Caki2 (cell line): ENCODE measurements at regions not wholly inside any gene's neighbourhood (a gene's known extent, or its start where the extent isn't known, plus 50 kb on each side); places are given as distances from the start of the nearest gene placed in this dataset.
A peak's percentile ranks its signal among the peaks of the same experiment; 100 is the strongest.

Experiments
- DNase-seq: peaks from one replicate; pipeline ENCODE4 v3.0.0-alpha.2; 2015; ENCODE audit warnings: low read depth
- in situ Hi-C: cut with HindIII; loops from 2 replicates; pipeline ENCODE4 v1.10.0; 2016; ENCODE audit warnings: low sequenced_read_pairs, low pct_unique_long_range_greater_than_20kb, mixed read lengths

DNA sequence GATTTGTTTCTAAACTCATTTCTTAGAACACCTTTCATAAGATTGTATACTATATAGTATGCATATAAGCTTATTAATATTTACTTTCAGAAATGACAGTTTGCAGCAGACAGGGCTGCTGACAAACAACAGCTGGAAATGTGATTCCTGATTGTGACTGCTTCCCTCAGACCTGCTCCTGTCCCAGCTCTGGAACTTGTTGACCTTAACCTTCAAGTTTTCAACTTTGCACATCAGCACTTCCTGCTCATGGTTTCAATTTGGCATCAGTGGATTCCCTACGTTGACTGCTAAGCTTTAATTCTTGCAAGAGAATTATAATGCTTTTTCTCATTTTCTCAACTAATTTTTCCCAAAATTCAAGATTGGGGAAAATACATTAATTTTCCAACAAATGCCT lies 459.2 kb upstream of the ACVR2A start:
- in situ Hi-C loops: no loop called here

GRCh38 chr2:147384659-147385058 lies 460.2 kb upstream of the ACVR2A start:
- in situ Hi-C loops: no loop called here
- DNase-seq: no peak

More for the DNA sequence above, 459.2 kb upstream of the ACVR2A start:
- no peak for DNase-seq

DNA sequence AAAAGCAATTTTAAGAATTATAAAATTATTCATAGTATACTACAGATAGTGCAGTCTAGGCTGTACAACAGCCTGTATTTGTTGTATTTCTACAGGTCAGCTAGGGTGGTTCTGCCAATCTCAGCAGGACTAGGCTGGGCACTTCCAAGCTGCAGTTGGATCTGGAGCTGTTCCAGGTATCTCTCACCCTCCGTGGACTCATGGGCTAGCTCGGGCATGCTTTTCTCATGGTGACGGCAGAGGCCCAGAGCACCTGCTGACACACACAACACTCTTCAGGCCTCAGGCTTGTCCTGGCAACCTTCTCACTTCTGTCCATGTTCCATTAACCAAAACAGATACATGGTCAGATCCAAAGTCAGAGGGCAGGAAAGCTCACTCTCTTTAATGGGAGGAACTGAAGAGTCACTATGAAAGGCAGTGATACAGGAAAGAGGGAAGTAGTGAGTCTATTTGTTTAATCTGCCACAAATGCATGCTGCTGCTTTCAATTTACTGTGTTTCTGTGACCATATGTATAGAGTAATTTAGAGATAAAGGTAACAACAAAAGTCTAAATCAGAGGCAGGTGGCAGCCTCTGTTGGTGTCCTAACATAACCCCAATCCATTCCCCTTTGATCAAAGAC lies 462.4 kb upstream of the ACVR2A start:
- in situ Hi-C loops: no loop called here
- no peak for DNase-seq

GRCh38 chr2:147378403-147378802 lies 466.4 kb upstream of the ACVR2A start:
- in situ Hi-C loops: no loop called here
- DNase-seq: no peak

DNA sequence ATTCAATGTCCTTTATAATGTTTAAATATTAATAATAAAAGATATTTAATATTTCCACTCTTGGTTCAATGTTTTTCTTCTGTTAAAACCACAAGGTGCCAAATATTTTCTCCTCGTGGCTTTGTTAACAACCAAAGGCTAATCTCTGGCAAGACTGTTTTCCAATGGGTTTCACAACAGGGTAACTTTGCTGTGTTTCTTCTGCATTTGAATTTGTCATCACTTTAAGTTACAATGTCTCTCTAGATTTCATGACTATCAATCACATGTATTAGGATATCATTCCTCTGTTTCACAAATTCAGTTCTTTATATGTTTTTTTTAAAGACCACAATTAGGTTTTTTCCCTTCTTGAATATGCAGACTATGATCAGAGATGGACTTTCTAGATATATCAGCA lies 469.8 kb upstream of the ACVR2A start:
- in situ Hi-C loops: no loop called here
- no peak for DNase-seq

DNA sequence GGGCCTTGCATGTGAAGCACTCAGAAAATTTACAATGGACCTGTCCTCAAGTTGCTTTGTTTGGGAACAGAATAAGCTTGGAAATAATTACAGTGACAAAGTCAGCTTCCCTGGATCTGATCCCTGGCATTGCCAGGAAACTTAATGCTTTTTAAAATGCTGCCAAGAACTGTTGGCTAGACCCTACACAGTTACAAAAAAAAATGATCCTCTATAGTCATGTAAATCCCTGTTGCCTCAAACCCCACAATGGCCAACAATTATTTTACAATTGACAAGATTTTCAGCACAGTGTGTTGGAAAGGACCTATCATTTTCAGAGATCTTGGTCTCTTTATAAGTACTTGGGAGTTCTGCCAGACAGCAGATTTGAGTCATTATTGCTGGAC lies 470.4 kb upstream of the ACVR2A start:
- in situ Hi-C loops: no loop called here
- no peak for DNase-seq

DNA sequence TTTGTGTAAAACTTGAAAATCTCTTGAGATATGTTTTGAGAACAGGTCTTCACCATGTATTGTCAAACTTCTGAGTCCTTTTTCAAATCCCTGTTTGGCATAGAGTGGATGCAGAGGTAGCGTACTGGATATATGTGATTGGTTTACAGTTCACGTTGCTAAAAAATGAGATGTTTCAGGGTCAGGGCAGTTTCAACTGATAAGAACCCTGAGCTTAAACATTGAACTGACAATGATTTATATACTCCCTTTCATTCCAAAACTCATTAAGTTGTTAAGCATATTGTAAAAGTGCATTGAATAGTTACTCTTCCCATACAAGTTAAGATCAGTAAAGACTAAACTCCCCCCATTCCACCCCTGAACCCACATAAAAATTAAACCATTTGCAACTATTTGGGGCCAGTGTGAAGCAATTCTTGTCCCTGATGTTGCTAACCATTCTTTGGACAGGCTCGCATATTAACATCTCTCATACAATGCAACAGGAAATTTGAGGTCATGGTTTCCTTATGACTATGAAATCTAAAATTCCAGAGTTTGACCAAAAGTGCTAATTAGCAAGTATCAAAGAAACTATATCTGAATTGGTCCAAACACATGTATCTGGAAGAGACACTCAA lies 470.9 kb upstream of the ACVR2A start:
- in situ Hi-C loops: no loop called here
- no peak for DNase-seq

- no peak for DNase-seq
- in situ Hi-C loops: no loop called here
These were observed 476.5 kb upstream of the ACVR2A start for GRCh38 chr2:147368306-147368705.

GRCh38 chr2:147366279-147366678 lies 478.6 kb upstream of the ACVR2A start:
- in situ Hi-C loops: no loop called here

GRCh38 chr2:147365622-147366021 lies 479.2 kb upstream of the ACVR2A start:
- in situ Hi-C loops: no loop called here
- no peak for DNase-seq

More at GRCh38 chr2:147366279-147366678, 478.6 kb upstream of the ACVR2A start:
- DNase-seq: no peak

DNA sequence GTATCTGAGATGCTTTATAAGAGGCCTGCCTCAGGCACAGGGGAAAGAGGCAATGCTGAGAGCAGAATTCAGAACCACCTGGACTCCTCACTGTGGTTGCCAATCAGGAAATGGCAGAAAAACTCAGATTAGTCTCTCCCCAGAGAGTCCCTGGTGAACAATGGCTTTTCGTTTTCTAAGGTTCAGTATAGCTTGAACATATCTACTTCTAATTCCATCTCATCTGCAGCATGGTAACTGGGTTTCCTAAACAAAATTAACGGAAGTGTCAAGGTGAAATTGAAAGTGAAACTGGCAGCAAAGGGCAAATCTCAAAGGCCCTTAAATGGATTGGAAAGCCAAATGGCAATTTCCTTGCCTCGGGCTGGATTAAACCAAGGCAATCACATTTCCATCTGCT lies 480.2 kb upstream of the ACVR2A start:
- in situ Hi-C loops: no loop called here

DNA sequence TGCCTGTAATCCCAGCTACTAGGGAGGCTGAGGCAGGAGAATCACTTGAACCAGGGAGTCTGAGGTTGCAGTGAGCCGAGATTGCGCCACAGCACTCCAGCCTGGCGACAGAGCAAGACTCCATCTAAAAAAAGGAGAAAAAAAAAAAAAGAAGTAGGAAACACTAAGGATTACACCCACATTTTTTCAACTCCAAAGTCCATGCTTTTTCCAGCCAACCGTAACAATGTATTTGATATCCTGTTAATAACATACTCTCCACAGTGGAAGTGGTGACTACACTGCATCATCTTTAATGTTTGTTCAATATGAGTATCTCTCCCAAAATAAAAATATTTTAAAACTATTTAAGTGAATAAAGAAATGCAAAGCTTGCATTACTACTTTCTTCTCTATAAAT lies 481.6 kb upstream of the ACVR2A start:
- in situ Hi-C loops: no loop called here
- peak; percentile 6 for DNase-seq

More for the DNA sequence above, 480.2 kb upstream of the ACVR2A start:
- DNase-seq: no peak

- in situ Hi-C loops: no loop called here
- DNase-seq: no peak
These were observed 486.5 kb upstream of the ACVR2A start for GRCh38 chr2:147358375-147358774.

DNA sequence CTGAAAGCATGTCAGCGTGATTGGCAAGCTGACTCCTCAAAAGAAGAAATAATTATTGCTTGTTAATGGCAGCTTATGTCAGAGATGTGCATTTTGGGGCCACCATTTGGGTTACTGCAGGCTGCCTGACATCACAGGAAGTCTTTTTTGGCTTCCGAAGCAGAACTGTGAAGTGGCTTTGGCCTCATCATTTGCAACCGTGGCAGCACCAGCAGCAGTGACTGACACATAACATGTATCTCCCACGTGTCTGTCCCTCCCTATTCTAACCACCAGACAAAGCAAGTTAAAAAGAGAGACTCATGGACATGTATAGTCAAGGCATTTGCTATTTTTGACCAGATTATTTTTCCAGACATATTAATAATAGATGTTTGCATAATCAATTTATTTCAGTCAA lies 488.7 kb upstream of the ACVR2A start:
- in situ Hi-C loops: no loop called here
- no peak for DNase-seq

DNA sequence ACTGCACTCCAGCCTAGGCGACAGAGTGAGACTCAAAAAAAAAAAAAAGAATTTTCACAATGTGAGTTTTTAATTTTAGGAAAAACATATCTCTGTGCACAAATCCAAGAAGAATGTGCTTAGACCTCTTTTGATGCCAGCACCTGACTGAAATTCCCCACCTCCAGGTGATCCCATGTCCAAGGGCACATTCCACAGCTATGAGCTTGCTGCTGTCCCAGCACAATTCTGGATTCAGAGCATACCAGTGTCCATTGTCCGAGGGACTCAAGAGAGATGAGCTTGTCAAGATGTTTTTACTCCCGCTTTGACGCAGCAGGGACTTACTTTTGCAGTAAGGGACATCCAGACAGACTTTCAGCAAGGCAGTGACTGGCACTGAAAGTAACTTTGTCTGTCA lies 489.1 kb upstream of the ACVR2A start:
- DNase-seq: no peak
- in situ Hi-C loops: no loop called here

DNA sequence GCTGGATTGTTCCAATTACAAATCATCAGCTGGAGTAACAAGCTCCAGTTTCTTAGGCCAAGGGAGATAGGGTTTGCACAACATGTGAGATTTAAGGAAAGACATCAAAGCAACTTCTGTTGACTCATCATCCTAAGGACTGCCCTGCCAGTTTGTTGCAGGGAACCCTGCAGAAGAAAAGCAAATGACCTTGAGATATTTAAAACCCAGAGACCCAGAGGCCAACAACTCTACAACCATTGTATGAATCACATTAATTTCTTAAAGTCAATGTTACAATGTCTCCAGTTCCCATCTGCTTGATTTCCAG lies 491.8 kb upstream of the ACVR2A start:
- in situ Hi-C loops: no loop called here

GRCh38 chr2:147352264-147353071 lies 492.4 kb upstream of the ACVR2A start:
- no peak for DNase-seq
- in situ Hi-C loops: no loop called here

More for the DNA sequence above, 491.8 kb upstream of the ACVR2A start:
- no peak for DNase-seq

- in situ Hi-C loops: no loop called here
These were observed 493.0 kb upstream of the ACVR2A start for GRCh38 chr2:147351784-147352183.

DNA sequence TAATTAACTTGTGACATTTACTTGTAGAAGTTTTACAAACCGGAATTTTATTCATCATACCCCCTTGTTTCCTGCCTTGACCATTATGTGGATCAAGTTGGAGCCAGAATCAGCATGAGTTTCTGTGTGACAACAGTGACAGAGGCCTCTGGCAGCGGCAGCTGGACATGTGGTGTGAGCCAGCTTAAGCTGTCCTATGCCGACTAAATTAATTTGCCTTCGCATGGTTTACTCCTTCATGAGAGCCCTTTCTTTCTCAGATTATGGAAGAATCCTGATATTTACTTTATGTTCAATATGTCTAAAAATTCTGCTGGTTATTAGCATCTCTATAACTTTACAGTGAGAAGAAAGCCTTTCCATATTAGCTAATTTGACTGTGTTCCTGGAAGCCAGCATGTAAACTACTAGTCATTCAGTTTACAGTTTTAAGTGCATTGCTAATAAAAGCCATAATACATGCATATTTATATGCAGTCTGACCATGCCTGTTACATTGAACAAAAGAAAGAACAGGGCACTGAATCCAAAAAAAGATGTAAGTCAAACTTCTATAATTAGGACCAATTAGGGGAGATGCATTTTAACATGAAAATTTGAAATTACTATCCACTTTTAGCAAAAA lies 495.8 kb upstream of the ACVR2A start:
- DNase-seq: no peak
- in situ Hi-C loops: no loop called here

More at GRCh38 chr2:147351784-147352183, 493.0 kb upstream of the ACVR2A start:
- no peak for DNase-seq
